ENCODE measurements at regions not wholly inside any gene's neighbourhood (a gene's known extent, or its start where the extent isn't known, plus 50 kb on each side); places are given as distances from the start of the nearest gene placed in this dataset.

- no peak overlapping the region for H3K9ac ChIP-seq (ENCODE audit: low read depth, low read length)
- no peaks in the 10 kb centered on the region for H3K9me3 ChIP-seq (ENCODE audit: insufficient read depth, low read length, severe bottlenecking)
- TF ChIP-seq EZH2 (IDR thresholded peaks at IDR 0.05; ENCODE audit: borderline replicate concordance, low read depth, low read length, severe bottlenecking): no peak
- no peak for TF ChIP-seq CTCF (IDR thresholded peaks at IDR 0.05; ENCODE audit: borderline replicate concordance, extremely low read depth, low read length, poor library complexity, severe bottlenecking)
- H3K27ac ChIP-seq (ENCODE audit: low read length): no peak overlapping the region
- no peak for DNase-seq
- H3K27me3 ChIP-seq (ENCODE audit: insufficient read depth, low read length, poor library complexity): no peaks in the 10 kb centered on the region
- no peaks in the 10 kb centered on the region for H3K36me3 ChIP-seq (ENCODE audit: insufficient read depth, low read length)
- H3K79me2 ChIP-seq (ENCODE audit: insufficient read depth, low read length): no peaks in the 10 kb centered on the region
- no peaks in the 10 kb centered on the region for H4K20me1 ChIP-seq (ENCODE audit: insufficient read depth, low read length)
- H2AFZ ChIP-seq (ENCODE audit: low read depth, low read length): no peak overlapping the region
- no peak overlapping the region for H3K4me2 ChIP-seq (ENCODE audit: insufficient read depth, low read length)
- no peaks in the 10 kb centered on the region for H3K4me1 ChIP-seq (ENCODE audit: insufficient read depth, low read length)
- H3K4me3 ChIP-seq (ENCODE audit: low read depth in 1 of 2, low read length in 2 of 2): no peak overlapping the region
- ATAC-seq (ENCODE audit: insufficient read depth, low read depth): no peak
These were observed 61.8 kb upstream of the PTPRD start for GRCh38 chr9:10674586-10674985.

GRCh38 chr9:10678010-10678409 is 65.2 kb upstream of the PTPRD start:
- H3K4me2 ChIP-seq (ENCODE audit: insufficient read depth, low read length): no peak overlapping the region
- H3K27ac ChIP-seq (ENCODE audit: low read length): no peak overlapping the region
- DNase-seq: no peak
- H2AFZ ChIP-seq (ENCODE audit: low read depth, low read length): no peak overlapping the region
- no peak for TF ChIP-seq EZH2 (IDR thresholded peaks at IDR 0.05; ENCODE audit: borderline replicate concordance, low read depth, low read length, severe bottlenecking)
- TF ChIP-seq CTCF (IDR thresholded peaks at IDR 0.05; ENCODE audit: borderline replicate concordance, extremely low read depth, low read length, poor library complexity, severe bottlenecking): no peak
- H3K36me3 ChIP-seq (ENCODE audit: insufficient read depth, low read length): no peaks in the 10 kb centered on the region
- no peaks in the 10 kb centered on the region for H3K27me3 ChIP-seq (ENCODE audit: insufficient read depth, low read length, poor library complexity)
- no peaks in the 10 kb centered on the region for H3K9me3 ChIP-seq (ENCODE audit: insufficient read depth, low read length, severe bottlenecking)
- ATAC-seq (ENCODE audit: insufficient read depth, low read depth): no peak
- H3K79me2 ChIP-seq (ENCODE audit: insufficient read depth, low read length): no peaks in the 10 kb centered on the region
- H3K4me1 ChIP-seq (ENCODE audit: insufficient read depth, low read length): no peaks in the 10 kb centered on the region
- H4K20me1 ChIP-seq (ENCODE audit: insufficient read depth, low read length): no peaks in the 10 kb centered on the region
- no peak overlapping the region for H3K9ac ChIP-seq (ENCODE audit: low read depth, low read length)
- H3K4me3 ChIP-seq (ENCODE audit: low read depth in 1 of 2, low read length in 2 of 2): no peak overlapping the region

- no peak overlapping the region for H2AFZ ChIP-seq (ENCODE audit: low read depth, low read length)
- DNase-seq (no peak), ATAC-seq (ENCODE audit: insufficient read depth, low read depth) (no peak)
- TF ChIP-seq EZH2 (IDR thresholded peaks at IDR 0.05; ENCODE audit: borderline replicate concordance, low read depth, low read length, severe bottlenecking): no peak
- no peak for TF ChIP-seq CTCF (IDR thresholded peaks at IDR 0.05; ENCODE audit: borderline replicate concordance, extremely low read depth, low read length, poor library complexity, severe bottlenecking)
- H3K79me2 ChIP-seq (ENCODE audit: insufficient read depth, low read length): no peaks in the 10 kb centered on the region
- no peaks in the 10 kb centered on the region for H3K36me3 ChIP-seq (ENCODE audit: insufficient read depth, low read length)
- H3K27ac ChIP-seq (ENCODE audit: low read length): no peak overlapping the region
- H3K9me3 ChIP-seq (ENCODE audit: insufficient read depth, low read length, severe bottlenecking): no peaks in the 10 kb centered on the region
- H4K20me1 ChIP-seq (ENCODE audit: insufficient read depth, low read length): no peaks in the 10 kb centered on the region
- no peak overlapping the region for H3K4me2 ChIP-seq (ENCODE audit: insufficient read depth, low read length)
- H3K4me1 ChIP-seq (ENCODE audit: insufficient read depth, low read length): no peaks in the 10 kb centered on the region
- H3K27me3 ChIP-seq (ENCODE audit: insufficient read depth, low read length, poor library complexity): no peaks in the 10 kb centered on the region
- no peak overlapping the region for H3K4me3 ChIP-seq (ENCODE audit: low read depth in 1 of 2, low read length in 2 of 2)
- H3K9ac ChIP-seq (ENCODE audit: low read depth, low read length): no peak overlapping the region
These were observed 66.0 kb upstream of the PTPRD start for GRCh38 chr9:10678790-10679189.

GRCh38 chr9:10686943-10687342 is 74.1 kb upstream of the PTPRD start:
- no peak overlapping the region for H3K4me3 ChIP-seq (ENCODE audit: low read depth in 1 of 2, low read length in 2 of 2)
- H3K27me3 ChIP-seq (ENCODE audit: insufficient read depth, low read length, poor library complexity): no peaks in the 10 kb centered on the region
- ATAC-seq (ENCODE audit: insufficient read depth, low read depth) (no peak), DNase-seq (no peak)
- no peak overlapping the region for H3K27ac ChIP-seq (ENCODE audit: low read length)
- no peak overlapping the region for H2AFZ ChIP-seq (ENCODE audit: low read depth, low read length)
- H4K20me1 ChIP-seq (ENCODE audit: insufficient read depth, low read length): no peaks in the 10 kb centered on the region
- H3K9ac ChIP-seq (ENCODE audit: low read depth, low read length): no peak overlapping the region
- H3K36me3 ChIP-seq (ENCODE audit: insufficient read depth, low read length): no peaks in the 10 kb centered on the region
- no peaks in the 10 kb centered on the region for H3K9me3 ChIP-seq (ENCODE audit: insufficient read depth, low read length, severe bottlenecking)
- H3K4me1 ChIP-seq (ENCODE audit: insufficient read depth, low read length): no peaks in the 10 kb centered on the region
- H3K79me2 ChIP-seq (ENCODE audit: insufficient read depth, low read length): no peaks in the 10 kb centered on the region
- H3K4me2 ChIP-seq (ENCODE audit: insufficient read depth, low read length): no peak overlapping the region
- TF ChIP-seq CTCF (IDR thresholded peaks at IDR 0.05; ENCODE audit: borderline replicate concordance, extremely low read depth, low read length, poor library complexity, severe bottlenecking) (no peak), EZH2 (IDR thresholded peaks at IDR 0.05; ENCODE audit: borderline replicate concordance, low read depth, low read length, severe bottlenecking) (no peak)
